ENCODE measurements at regions not wholly inside any gene's neighbourhood (a gene's known extent, or its start where the extent isn't known, plus 50 kb on each side); places are given as distances from the start of the nearest gene placed in this dataset.
"Not testable (repeated sequence)": the region's sequence is repeated elsewhere in the genome, so short reads cannot be mapped to it uniquely, and the experiment has no call there.

DNA sequence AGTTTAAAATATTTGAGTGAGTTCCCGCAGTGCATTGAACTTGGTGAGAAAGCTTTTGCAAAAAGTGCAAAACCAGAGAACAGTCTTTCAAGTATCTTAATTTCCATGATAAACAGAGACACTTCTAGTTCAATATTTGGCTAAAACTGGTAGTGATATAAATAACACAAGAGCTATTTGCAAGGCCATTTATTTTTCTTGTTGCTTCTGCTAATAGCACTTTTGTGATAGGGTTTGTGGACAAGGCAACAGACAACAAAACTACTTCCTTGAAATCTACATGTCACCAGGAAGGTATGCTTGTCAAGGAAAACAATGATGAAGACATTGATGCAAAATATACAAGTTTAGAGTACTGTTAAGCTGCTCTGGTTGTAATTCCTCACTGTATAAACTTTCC is 1225.1 kb downstream of the OTOL1 start:
- Mint-ChIP-seq H3K27ac (no peak overlapping the region), H3K4me1 (peaks cover 21% of the 10 kb centered on the region), H3K27me3 (ENCODE audit: insufficient read depth, low read depth) (no peaks in the 10 kb centered on the region), H3K9me3 (no peaks in the 10 kb centered on the region), H3K36me3 (no peaks in the 10 kb centered on the region), H3K4me3 (no peak overlapping the region)
- H3K9me3 ChIP-seq (ENCODE audit: low read depth), result no peaks in the 10 kb centered on the region
- no peak overlapping the region for H3K4me2 ChIP-seq
- H3K27ac ChIP-seq, result no peak overlapping the region
- no peaks in the 10 kb centered on the region for H3F3A ChIP-seq (ENCODE audit: low read depth)
- H4K20me1 ChIP-seq (ENCODE audit: low read depth), result no peaks in the 10 kb centered on the region
- TF ChIP-seq, protein P1, sequence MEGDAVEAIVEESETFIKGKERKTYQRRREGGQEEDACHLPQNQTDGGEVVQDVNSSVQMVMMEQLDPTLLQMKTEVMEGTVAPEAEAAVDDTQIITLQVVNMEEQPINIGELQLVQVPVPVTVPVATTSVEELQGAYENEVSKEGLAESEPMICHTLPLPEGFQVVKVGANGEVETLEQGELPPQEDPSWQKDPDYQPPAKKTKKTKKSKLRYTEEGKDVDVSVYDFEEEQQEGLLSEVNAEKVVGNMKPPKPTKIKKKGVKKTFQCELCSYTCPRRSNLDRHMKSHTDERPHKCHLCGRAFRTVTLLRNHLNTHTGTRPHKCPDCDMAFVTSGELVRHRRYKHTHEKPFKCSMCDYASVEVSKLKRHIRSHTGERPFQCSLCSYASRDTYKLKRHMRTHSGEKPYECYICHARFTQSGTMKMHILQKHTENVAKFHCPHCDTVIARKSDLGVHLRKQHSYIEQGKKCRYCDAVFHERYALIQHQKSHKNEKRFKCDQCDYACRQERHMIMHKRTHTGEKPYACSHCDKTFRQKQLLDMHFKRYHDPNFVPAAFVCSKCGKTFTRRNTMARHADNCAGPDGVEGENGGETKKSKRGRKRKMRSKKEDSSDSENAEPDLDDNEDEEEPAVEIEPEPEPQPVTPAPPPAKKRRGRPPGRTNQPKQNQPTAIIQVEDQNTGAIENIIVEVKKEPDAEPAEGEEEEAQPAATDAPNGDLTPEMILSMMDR (IDR thresholded peaks at IDR 0.05), result no peak
- TF ChIP-seq EZH2phosphoT487 (IDR thresholded peaks at IDR 0.05), result no peak
- TF ChIP-seq EZH2 (IDR thresholded peaks at IDR 0.05), result no peak
- DNase-seq (ENCODE audit: low spot score), result no peak
- H3K36me3 ChIP-seq, result no peaks in the 10 kb centered on the region
- no peak overlapping the region for H3K4me3 ChIP-seq
- peaks cover 9% of the 10 kb centered on the region for H3K27me3 ChIP-seq
- no peak overlapping the region for H3K9ac ChIP-seq
- H3K79me2 ChIP-seq (ENCODE audit: low read depth), result no peaks in the 10 kb centered on the region
- H3K4me1 ChIP-seq, result peaks cover 7% of the 10 kb centered on the region
- no peak overlapping the region for H2AFZ ChIP-seq (replicated peaks)

- H3K4me1 Mint-ChIP-seq, result peaks cover 21% of the 10 kb centered on the region
- Histone ChIP-seq H4K20me1 (ENCODE audit: low read depth) (no peaks in the 10 kb centered on the region), H3K4me1 (peaks cover 7% of the 10 kb centered on the region), H3K4me2 (no peak overlapping the region), H3K36me3 (no peaks in the 10 kb centered on the region), H2AFZ (replicated peaks) (no peak overlapping the region), H3K27ac (no peak overlapping the region), H3K27me3 (peaks cover 9% of the 10 kb centered on the region), H3K79me2 (ENCODE audit: low read depth) (no peaks in the 10 kb centered on the region), H3K4me3 (no peak overlapping the region), H3K9me3 (ENCODE audit: low read depth) (no peaks in the 10 kb centered on the region), H3K9ac (no peak overlapping the region), H3F3A (ENCODE audit: low read depth) (no peaks in the 10 kb centered on the region)
- no peak for DNase-seq (ENCODE audit: low spot score)
- H3K36me3 Mint-ChIP-seq, result no peaks in the 10 kb centered on the region
- no peaks in the 10 kb centered on the region for H3K27me3 Mint-ChIP-seq (ENCODE audit: insufficient read depth, low read depth)
- no peaks in the 10 kb centered on the region for H3K9me3 Mint-ChIP-seq
- no peak overlapping the region for H3K4me3 Mint-ChIP-seq
- no peak overlapping the region for H3K27ac Mint-ChIP-seq
- TF ChIP-seq EZH2 (IDR thresholded peaks at IDR 0.05) (no peak), EZH2phosphoT487 (IDR thresholded peaks at IDR 0.05) (no peak)
- TF ChIP-seq, protein P1 (IDR thresholded peaks at IDR 0.05), result no peak
Measured at GRCh38 chr3:162722337-162722736, 1225.7 kb downstream of the OTOL1 start.

DNA sequence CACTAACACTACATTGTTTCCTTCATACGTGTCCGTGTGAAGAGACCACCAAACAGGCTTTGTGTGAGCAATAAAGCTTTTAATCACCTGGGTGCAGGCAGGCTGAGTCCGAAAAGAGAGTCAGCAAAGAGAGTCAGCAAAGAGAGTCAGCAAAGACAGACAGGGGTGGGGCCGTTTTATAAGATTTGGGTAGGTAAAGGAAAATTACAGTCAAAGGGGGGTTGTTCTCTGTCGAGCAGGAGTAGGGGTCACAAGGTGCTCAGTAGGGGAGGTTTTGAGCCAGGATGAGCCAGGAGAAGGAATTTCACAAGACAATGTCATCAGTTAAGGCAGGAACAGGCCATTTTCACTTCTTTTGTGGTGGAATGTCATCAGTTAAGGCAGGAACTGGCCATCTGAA is 1226.2 kb downstream of the OTOL1 start:
- H3K27me3 ChIP-seq; H3K4me2 ChIP-seq; H3K79me2 ChIP-seq (ENCODE audit: low read depth); H3K27me3 Mint-ChIP-seq (ENCODE audit: insufficient read depth, low read depth); DNase-seq (ENCODE audit: low spot score); H3K36me3 ChIP-seq; H3K4me3 ChIP-seq; H3K9me3 ChIP-seq (ENCODE audit: low read depth); H3K4me1 ChIP-seq; H3K27ac Mint-ChIP-seq; H4K20me1 ChIP-seq (ENCODE audit: low read depth); H3K4me3 Mint-ChIP-seq; H2AFZ ChIP-seq (replicated peaks); H3K27ac ChIP-seq; H3K9me3 Mint-ChIP-seq; H3F3A ChIP-seq (ENCODE audit: low read depth); H3K36me3 Mint-ChIP-seq; H3K9ac ChIP-seq: not testable (repeated sequence)
- peaks cover 21% of the 10 kb centered on the region for H3K4me1 Mint-ChIP-seq

GRCh38 chr3:162729686-162730085 is 1233.1 kb downstream of the OTOL1 start:
- Histone ChIP-seq H3F3A (ENCODE audit: low read depth) (no peaks in the 10 kb centered on the region), H3K4me2 (no peak overlapping the region), H3K27ac (no peak overlapping the region), H3K9me3 (ENCODE audit: low read depth) (no peaks in the 10 kb centered on the region), H2AFZ (replicated peaks) (no peak overlapping the region), H3K27me3 (no peaks in the 10 kb centered on the region), H4K20me1 (ENCODE audit: low read depth) (no peaks in the 10 kb centered on the region), H3K9ac (no peak overlapping the region), H3K4me1 (no peaks in the 10 kb centered on the region), H3K79me2 (ENCODE audit: low read depth) (no peaks in the 10 kb centered on the region), H3K36me3 (no peaks in the 10 kb centered on the region), H3K4me3 (no peak overlapping the region)
- Mint-ChIP-seq H3K4me3 (no peak overlapping the region), H3K27ac (no peak overlapping the region), H3K27me3 (ENCODE audit: insufficient read depth, low read depth) (peaks cover 3% of the 10 kb centered on the region), H3K4me1 (no peaks in the 10 kb centered on the region), H3K36me3 (no peaks in the 10 kb centered on the region), H3K9me3 (peaks cover 6% of the 10 kb centered on the region)
- no peak for TF ChIP-seq EZH2 (IDR thresholded peaks at IDR 0.05)
- no peak for TF ChIP-seq EZH2phosphoT487 (IDR thresholded peaks at IDR 0.05)
- TF ChIP-seq, protein P1 (IDR thresholded peaks at IDR 0.05), result no peak
- DNase-seq (ENCODE audit: low spot score), result no peak

DNA sequence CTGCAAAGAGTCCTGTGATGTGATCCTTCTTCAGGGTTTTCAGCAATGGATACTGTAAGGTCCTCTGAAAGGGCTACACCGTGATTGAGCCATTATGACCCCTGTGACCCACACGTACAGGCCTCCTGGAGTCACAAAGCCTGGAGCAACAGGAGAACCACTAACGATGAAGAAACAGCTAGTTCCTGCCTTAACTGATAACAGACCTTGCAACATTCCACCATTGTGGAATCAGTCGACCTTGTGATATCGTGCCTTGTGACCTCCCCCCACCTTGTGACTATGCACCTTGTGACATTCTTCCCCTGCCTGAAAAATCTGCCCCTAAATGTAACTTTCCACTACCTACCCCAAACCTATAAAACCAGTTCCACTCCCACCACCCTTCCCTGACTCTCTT is 1235.4 kb downstream of the OTOL1 start:
- not testable (repeated sequence) for H3K79me2 ChIP-seq (ENCODE audit: low read depth); H3K36me3 Mint-ChIP-seq; H3K27ac Mint-ChIP-seq

More for the DNA sequence above, 1235.4 kb downstream of the OTOL1 start:
- not testable (repeated sequence) for H3K9me3 Mint-ChIP-seq; H3K9ac ChIP-seq; H3K4me2 ChIP-seq; H3K36me3 ChIP-seq; H3K27ac ChIP-seq; H3K27me3 Mint-ChIP-seq (ENCODE audit: insufficient read depth, low read depth); H2AFZ ChIP-seq (replicated peaks); H3K4me1 Mint-ChIP-seq; H4K20me1 ChIP-seq (ENCODE audit: low read depth); DNase-seq (ENCODE audit: low spot score); H3F3A ChIP-seq (ENCODE audit: low read depth); H3K4me1 ChIP-seq; H3K9me3 ChIP-seq (ENCODE audit: low read depth); H3K4me3 ChIP-seq; H3K27me3 ChIP-seq; H3K4me3 Mint-ChIP-seq
